ENCODE measurements at regions not wholly inside any gene's neighbourhood (a gene's known extent, or its start where the extent isn't known, plus 50 kb on each side); places are given as distances from the start of the nearest gene placed in this dataset.

GRCh38 chr1:82515650-82516049 is 714.9 kb downstream of the ADGRL2 start:
- no peak overlapping the region for H3K4me3 ChIP-seq (ENCODE audit: control insufficient read depth, low read depth, low read length)
- DNase-seq (ENCODE audit: low read depth) = peak; percentile 74

DNA sequence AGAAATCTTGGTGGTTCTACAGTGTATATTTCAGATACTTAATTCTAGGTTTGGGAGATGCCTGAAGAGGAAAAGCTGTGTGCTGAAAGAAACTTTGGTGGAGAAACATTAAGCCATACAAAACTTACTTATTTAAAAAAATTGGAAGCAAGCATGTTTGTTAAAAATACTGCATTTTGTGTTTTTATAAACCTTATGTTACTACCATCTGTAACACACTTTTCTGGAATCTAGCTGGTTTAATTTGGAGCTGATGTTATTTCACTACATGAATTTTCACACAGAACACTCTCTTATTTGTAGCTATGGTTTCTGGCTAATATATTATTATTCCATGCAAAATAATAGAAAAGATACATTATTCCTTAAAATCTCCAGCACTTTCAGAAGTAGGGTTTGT is 710.7 kb downstream of the ADGRL2 start:
- TF ChIP-seq, protein P1, sequence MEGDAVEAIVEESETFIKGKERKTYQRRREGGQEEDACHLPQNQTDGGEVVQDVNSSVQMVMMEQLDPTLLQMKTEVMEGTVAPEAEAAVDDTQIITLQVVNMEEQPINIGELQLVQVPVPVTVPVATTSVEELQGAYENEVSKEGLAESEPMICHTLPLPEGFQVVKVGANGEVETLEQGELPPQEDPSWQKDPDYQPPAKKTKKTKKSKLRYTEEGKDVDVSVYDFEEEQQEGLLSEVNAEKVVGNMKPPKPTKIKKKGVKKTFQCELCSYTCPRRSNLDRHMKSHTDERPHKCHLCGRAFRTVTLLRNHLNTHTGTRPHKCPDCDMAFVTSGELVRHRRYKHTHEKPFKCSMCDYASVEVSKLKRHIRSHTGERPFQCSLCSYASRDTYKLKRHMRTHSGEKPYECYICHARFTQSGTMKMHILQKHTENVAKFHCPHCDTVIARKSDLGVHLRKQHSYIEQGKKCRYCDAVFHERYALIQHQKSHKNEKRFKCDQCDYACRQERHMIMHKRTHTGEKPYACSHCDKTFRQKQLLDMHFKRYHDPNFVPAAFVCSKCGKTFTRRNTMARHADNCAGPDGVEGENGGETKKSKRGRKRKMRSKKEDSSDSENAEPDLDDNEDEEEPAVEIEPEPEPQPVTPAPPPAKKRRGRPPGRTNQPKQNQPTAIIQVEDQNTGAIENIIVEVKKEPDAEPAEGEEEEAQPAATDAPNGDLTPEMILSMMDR (conservative IDR thresholded peaks at IDR 0.05; ENCODE audit: control insufficient read depth, insufficient read depth, low read depth, low read length) = no peak
- H3K4me3 ChIP-seq (ENCODE audit: control insufficient read depth, low read depth, low read length) = no peak overlapping the region
- no peak for DNase-seq (ENCODE audit: low read depth)

More at GRCh38 chr1:82515650-82516049, 714.9 kb downstream of the ADGRL2 start:
- TF ChIP-seq, protein P1 (conservative IDR thresholded peaks at IDR 0.05; ENCODE audit: control insufficient read depth, insufficient read depth, low read depth, low read length) = no peak

DNA sequence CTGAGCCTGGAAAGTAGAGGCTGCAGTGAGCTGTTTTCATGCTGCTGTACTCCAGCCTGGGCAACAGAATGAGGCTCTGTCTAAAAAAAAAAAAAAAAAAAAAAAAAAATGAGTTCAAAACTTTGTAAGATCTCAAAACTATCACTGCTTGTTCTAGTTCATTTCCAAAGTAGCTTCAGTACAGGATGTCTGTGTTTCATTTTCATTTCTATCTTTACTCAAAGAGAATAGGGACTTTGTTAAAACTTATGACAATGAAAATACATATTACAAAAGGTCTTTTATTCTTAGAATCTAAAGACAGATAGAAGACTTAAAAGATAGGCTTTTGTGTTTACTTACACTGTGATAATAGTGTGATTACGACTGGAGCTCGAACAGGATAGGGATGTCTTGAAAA is 709.7 kb downstream of the ADGRL2 start:
- no peak overlapping the region for H3K4me3 ChIP-seq (ENCODE audit: control insufficient read depth, low read depth, low read length)
- TF ChIP-seq, protein P1 (conservative IDR thresholded peaks at IDR 0.05; ENCODE audit: control insufficient read depth, insufficient read depth, low read depth, low read length) = no peak
- no peak for DNase-seq (ENCODE audit: low read depth)

- no peak overlapping the region for H3K4me3 ChIP-seq (ENCODE audit: control insufficient read depth, low read depth, low read length)
- DNase-seq (ENCODE audit: low read depth) = no peak
- TF ChIP-seq, protein P1 (conservative IDR thresholded peaks at IDR 0.05; ENCODE audit: control insufficient read depth, insufficient read depth, low read depth, low read length) = no peak
Measured at GRCh38 chr1:82507011-82507410, 706.3 kb downstream of the ADGRL2 start.

GRCh38 chr1:82503822-82504221 is 703.1 kb downstream of the ADGRL2 start:
- TF ChIP-seq, protein P1 (conservative IDR thresholded peaks at IDR 0.05; ENCODE audit: control insufficient read depth, insufficient read depth, low read depth, low read length) = no peak

GRCh38 chr1:82499022-82499421 is 698.3 kb downstream of the ADGRL2 start:
- no peak overlapping the region for H3K4me3 ChIP-seq (ENCODE audit: control insufficient read depth, low read depth, low read length)
- TF ChIP-seq, protein P1 (conservative IDR thresholded peaks at IDR 0.05; ENCODE audit: control insufficient read depth, insufficient read depth, low read depth, low read length) = no peak
- no peak for DNase-seq (ENCODE audit: low read depth)

More at GRCh38 chr1:82503822-82504221, 703.1 kb downstream of the ADGRL2 start:
- DNase-seq (ENCODE audit: low read depth) = no peak
- no peak overlapping the region for H3K4me3 ChIP-seq (ENCODE audit: control insufficient read depth, low read depth, low read length)

DNA sequence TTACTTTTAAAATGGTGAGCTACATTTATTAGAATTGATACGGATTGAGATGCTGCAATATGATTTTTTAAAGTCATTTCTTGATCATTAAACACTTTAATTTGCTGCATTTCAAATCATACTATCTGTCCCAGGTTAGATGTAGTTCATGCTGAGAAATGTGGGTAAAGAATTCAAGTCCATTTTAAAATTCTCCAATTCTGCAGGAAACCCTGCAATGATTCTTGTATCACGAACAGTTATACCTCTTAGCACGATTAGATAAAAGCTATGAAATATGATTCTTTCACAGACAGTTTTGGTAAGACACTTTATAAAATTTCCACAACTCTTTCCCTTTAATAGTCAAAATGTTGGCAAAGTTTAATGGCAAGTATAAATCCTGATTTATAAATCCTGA is 693.4 kb downstream of the ADGRL2 start:
- TF ChIP-seq, protein P1 (conservative IDR thresholded peaks at IDR 0.05; ENCODE audit: control insufficient read depth, insufficient read depth, low read depth, low read length) = no peak
- no peak overlapping the region for H3K4me3 ChIP-seq (ENCODE audit: control insufficient read depth, low read depth, low read length)
- DNase-seq (ENCODE audit: low read depth) = no peak
